ENCODE measurements at regions not wholly inside any gene's neighbourhood (a gene's known extent, or its start where the extent isn't known, plus 50 kb on each side); places are given as distances from the start of the nearest gene placed in this dataset.

GRCh38 chr7:131077735-131078134 is 249.9 kb upstream of the MKLN1 start:
- no peak for TF ChIP-seq CTCF (IDR thresholded peaks at IDR 0.05)
- no peak for TF ChIP-seq POLR2A (IDR thresholded peaks at IDR 0.05)
- TF ChIP-seq EP300 (IDR thresholded peaks at IDR 0.05) = no peak

Measured in tibial nerve (tissue), 4 donors.